ENCODE measurements at regions not wholly inside any gene's neighbourhood (a gene's known extent, or its start where the extent isn't known, plus 50 kb on each side); places are given as distances from the start of the nearest gene placed in this dataset.

GRCh38 chr3:117201901-117202774, 492.6 kb downstream of the TUSC7 start:
- DNase-seq, result no peak

DNA sequence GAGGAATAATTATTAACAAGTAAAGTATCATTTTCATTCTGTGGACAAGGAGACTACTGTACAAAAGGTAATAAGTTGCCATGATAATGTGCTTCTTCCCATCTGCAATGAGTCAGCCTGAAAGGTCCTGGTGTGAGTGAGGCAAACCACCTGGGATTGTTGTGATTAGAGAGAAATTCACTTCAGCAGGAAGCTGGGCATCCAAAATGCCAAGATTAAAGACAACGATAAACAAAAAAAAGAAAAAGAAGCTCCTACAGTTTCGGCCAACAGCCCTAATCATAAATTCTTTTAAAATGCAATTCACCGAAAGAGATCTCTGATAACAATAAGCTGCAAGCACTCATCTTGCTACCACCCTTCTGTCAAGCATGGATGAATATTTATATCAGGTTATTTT, 507.8 kb downstream of the TUSC7 start:
- no peak for DNase-seq

GRCh38 chr3:117217760-117218316, 508.3 kb downstream of the TUSC7 start:
- no peak for DNase-seq

- DNase-seq, result no peak
Measured at GRCh38 chr3:117218641-117219048, 509.1 kb downstream of the TUSC7 start.

GRCh38 chr3:117219296-117219695, 509.7 kb downstream of the TUSC7 start:
- DNase-seq, result no peak

DNA sequence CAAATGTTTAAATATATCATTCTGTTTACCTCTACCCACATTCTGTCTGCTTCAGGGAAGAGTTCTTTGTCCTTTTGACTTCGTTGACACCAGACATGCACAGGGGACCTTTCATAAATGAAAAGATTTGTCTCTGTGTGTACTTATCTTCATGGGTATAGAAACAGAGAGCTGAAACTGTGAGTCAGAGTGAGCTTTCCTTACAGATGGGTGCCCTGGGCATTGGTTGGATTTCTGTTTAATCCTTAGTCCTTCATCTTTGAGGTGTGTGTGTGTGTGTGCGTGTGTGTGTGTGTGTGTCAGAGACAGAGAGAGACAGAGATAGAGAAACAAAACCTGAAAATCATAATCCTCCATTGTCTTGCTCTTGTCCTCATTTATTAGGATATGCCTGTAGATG, 517.4 kb downstream of the TUSC7 start:
- DNase-seq, result no peak

DNA sequence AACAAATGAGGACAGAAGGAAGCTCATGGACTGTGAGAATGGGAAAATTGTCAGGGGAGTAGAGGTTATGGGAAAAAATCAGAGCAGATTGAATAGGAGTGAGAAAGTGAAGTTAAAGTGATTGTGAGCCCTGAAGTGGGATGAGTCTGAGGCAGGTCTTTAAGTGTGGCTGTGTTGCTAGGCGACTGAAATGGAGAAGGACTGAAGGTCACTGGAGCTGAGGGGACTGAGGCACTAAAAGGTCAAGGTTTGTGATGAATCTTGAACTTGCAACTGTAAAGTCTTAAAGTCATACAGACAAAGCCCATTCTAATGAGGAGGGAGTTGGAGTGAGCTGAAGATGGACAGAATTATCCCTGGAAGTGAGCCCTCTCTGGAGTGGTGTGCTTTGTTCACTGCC, 518.9 kb downstream of the TUSC7 start:
- DNase-seq, result no peak

DNA sequence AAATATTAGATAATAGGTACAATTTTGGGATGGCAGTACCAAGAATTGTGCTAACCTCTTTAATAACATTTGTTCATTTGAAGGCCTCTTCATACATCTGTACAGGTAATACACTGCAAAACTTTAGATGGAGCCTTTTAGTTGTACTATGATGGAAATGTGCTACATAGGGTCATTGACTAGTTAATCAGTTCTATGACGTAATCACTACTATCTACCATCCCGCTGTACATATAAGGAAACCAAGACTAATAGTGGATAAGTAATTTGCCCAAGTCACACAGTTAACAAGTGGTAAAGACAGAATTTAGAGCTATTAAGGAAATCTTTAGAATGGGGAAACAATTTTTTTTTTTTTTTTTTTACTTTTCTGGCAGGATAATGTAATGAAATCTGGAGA, 521.3 kb downstream of the TUSC7 start:
- DNase-seq, result no peak

DNA sequence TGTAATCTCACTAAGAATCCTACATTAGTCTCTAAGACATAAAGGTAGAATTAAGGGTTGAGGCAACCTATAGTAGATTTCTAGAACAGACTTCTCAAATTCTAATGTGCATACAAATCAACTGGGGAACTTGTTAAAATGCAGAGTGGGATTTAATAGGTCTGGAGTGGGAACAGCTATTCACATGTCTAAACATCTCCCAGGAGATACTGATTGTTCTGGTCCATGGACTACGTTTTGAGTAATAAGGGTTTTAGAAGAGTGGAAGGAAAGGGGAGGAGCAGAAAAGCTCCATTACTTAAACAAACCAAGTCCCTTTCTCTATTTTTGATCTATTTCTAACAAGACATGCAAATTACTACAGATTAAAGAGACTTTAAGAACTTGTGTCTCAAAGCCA, 524.8 kb downstream of the TUSC7 start:
- DNase-seq, result no peak

GRCh38 chr3:117235304-117235703, 525.7 kb downstream of the TUSC7 start:
- no peak for DNase-seq

GRCh38 chr3:117238806-117239205, 529.2 kb downstream of the TUSC7 start:
- no peak for DNase-seq

DNA sequence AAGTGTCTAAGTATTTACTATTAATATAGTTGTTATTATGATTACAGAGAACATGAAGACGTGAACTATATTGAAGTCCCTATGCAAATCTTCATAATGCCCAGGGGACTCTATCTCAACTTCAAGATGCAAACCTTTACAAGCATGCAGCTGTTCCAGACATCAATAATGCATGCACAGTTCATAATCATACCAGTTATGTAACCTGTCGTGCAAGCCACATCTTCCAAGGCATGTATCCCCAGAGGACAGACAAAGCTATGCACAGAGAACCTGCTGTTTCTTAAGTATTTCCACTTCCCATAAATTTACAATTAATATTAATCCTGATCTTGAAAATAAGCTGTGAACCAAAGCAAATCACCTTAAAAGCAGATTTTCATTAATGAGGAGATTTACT, 534.1 kb downstream of the TUSC7 start:
- DNase-seq, result no peak

GRCh38 chr3:117246771-117247555, 537.4 kb downstream of the TUSC7 start:
- no peak for DNase-seq

DNA sequence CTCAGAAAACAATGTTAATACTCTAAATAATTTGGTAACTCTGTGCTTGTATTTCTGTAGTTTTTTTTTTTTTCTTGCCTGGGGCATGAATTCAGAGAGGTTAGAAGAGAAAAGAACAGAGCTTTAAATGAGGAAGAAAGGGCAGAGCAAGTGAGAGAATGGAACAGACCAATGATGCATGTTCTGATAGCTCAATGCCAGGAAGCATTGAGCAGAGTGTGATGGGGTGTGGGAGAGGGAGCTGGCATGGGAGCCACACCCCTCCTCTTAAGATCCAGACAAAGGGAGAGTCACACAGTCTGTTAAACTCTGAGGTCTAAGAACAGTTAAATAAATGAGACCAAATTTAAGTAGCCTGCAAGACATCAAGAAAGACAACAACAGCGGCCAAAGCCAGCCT, 538.6 kb downstream of the TUSC7 start:
- no peak for DNase-seq

GRCh38 chr3:117252208-117252607, 542.6 kb downstream of the TUSC7 start:
- DNase-seq, result no peak

DNA sequence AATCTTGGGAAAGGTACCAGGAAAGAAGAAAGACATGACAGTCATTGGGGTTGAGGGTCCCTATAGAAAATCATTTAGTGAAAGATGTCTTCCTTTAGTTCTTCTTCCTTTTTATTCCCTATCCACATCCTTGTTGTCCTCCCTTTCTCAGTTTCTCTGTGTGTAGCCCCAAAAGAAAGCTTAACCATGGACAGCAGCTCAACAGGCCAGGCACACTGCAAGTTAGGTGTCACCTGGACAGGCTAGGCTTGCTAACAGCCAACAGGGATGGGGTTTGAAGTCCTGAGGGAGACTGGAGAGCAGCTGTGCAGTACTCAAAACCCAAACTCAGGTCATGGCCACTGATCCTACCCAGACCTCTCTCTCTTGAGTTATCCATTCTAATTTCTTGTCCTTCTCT, 543.1 kb downstream of the TUSC7 start:
- DNase-seq, result no peak

DNA sequence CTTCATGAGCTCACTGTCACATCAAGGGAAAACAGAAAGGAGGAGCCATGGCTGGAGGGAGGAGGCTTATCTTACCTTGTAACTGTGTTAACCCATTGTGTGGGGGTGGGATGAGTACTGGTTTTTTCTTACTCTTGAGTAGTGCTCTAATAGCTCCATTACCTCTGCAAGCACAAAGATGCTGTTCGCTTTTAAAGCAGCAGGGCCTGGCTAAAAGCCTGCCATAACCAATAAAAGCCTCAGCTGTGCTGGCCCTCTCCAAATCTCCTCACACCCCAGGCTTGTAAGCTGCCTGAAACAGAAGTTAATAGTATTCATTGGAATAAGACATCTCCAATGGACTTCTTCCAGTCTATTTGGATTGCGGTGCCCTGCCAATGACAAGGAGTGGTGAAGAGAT, 544.1 kb downstream of the TUSC7 start:
- no peak for DNase-seq

DNA sequence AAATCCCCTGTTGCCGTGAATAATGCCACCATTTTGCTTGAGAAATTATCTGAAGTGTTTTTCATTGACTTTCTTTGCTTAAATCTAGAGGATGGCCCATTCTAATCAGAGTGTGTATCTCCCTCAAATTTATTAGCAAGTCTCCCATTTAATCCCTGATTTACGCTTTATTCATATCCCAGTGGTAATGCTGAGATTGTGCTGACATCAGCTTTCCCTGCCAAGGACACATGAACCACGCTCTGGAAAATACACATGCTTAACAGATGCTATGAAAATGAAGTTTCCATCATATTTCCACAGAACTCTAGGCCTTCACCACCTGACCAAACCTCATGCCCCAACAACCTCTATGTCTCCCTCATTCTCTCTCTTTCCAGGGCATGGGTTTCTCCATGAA, 545.4 kb downstream of the TUSC7 start:
- no peak for DNase-seq

- no peak for DNase-seq
Measured at GRCh38 chr3:117255736-117256135, 546.2 kb downstream of the TUSC7 start.

DNA sequence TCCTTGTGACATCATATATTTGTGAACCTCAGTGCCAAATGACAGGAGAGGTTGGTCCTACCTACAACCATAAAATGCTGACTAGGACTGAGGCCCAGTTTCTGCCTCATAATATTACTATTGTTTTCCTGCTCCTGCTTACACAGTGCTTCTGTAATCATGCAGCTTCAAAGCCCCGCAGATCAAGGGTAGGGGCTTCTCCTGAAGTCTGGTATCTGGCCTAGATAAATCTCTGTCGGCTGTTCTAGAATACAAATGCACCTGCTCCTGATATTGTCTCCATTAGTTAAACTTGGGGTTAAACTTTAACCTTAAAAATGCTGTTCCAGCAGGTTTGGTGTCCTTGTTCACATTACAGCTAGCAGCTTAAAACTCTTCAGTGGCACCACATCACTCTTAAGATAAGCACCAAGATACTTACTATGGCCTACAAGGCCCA, 552.4 kb downstream of the TUSC7 start:
- DNase-seq, result no peak

GRCh38 chr3:117263270-117263669, 553.7 kb downstream of the TUSC7 start:
- DNase-seq, result no peak

GRCh38 chr3:117263745-117264144, 554.2 kb downstream of the TUSC7 start:
- no peak for DNase-seq

DNA sequence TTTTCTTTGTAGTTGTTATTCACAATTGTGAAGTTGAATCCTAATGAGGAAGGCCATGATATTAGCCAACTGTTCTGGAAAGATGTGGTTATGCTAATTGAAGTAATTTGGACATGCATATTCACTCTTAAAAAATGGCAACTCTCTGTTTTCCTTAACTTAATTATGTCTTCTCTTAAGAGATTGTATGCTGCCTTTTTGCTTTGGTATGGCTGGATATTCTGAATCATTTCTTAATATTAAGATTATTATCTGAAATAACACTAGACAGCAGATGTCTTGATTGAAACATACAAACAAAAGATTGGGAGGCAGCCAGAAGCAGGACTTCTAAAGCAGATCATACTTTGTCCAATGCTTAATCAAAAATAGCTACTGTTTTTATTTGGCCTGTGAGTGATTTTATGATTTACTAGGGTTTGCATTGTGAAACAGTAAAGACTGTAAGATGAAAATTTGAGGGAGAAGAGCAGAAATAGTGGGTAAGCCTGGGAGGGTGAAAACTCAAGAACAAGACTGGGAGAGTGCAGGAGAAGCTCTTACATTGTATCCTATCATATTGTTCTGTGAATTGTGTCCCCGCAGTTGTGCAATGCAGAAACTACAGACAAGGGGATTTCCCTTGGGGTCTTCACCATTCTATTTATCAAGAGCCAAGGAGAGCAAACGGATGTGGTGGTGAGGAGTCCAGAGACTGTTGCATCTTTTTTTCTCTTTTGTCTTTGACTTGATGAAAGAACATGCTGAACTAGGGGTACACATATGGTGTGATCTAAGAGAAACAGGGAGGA, 554.8 kb downstream of the TUSC7 start:
- no peak for DNase-seq

All from CD4-positive, alpha-beta T cell treated with Interleukin-17A for 1 hour (primary cell).